B cell (primary cell): ENCODE measurements at regions not wholly inside any gene's neighbourhood (a gene's known extent, or its start where the extent isn't known, plus 50 kb on each side); places are given as distances from the start of the nearest gene placed in this dataset.

Experiments
- EZH2 ChIP-seq: IDR thresholded peaks from 2 replicates; pipeline ENCODE4 v1.6.1; 2012; ENCODE audit warnings: borderline replicate concordance, low read depth, mild to moderate bottlenecking, moderate library complexity, low read length; ENCODE audit not compliant: insufficient read depth, poor library complexity, severe bottlenecking
- TF ChIP-seq, protein P1 (sequence below): fragments of 200-600 bp; IDR thresholded peaks from one replicate; pipeline ENCODE4 v1.8.0; 2022; ENCODE audit warnings: antibody characterized with exemption, mild to moderate bottlenecking

GRCh38 chr7:23918856-23919255 lies 208.8 kb downstream of the STK31 start:
- TF ChIP-seq, protein P1, sequence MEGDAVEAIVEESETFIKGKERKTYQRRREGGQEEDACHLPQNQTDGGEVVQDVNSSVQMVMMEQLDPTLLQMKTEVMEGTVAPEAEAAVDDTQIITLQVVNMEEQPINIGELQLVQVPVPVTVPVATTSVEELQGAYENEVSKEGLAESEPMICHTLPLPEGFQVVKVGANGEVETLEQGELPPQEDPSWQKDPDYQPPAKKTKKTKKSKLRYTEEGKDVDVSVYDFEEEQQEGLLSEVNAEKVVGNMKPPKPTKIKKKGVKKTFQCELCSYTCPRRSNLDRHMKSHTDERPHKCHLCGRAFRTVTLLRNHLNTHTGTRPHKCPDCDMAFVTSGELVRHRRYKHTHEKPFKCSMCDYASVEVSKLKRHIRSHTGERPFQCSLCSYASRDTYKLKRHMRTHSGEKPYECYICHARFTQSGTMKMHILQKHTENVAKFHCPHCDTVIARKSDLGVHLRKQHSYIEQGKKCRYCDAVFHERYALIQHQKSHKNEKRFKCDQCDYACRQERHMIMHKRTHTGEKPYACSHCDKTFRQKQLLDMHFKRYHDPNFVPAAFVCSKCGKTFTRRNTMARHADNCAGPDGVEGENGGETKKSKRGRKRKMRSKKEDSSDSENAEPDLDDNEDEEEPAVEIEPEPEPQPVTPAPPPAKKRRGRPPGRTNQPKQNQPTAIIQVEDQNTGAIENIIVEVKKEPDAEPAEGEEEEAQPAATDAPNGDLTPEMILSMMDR: no peak
- TF ChIP-seq EZH2: no peak
